Endothelial cell (in vitro differentiated cells): ENCODE measurements at regions not wholly inside any gene's neighbourhood (a gene's known extent, or its start where the extent isn't known, plus 50 kb on each side); places are given as distances from the start of the nearest gene placed in this dataset.

Source experiments
- DNase-seq: peaks from one replicate; pipeline ENCODE4 v3.0.0; 2021; ENCODE audit warnings: low spot score
- H3K27ac Mint-ChIP-seq: one replicate; pipeline ENCODE4 v1.8.0; 2021; ENCODE audit warnings: mixed read lengths, inconsistent platforms; ENCODE audit not compliant: unreplicated experiment
- H3K27me3 Mint-ChIP-seq: one replicate; pipeline ENCODE4 v1.8.0; 2021; ENCODE audit warnings: mild to moderate bottlenecking, moderate library complexity, mixed read lengths, inconsistent platforms; ENCODE audit not compliant: unreplicated experiment
- H3K36me3 Mint-ChIP-seq: one replicate; pipeline ENCODE4 v1.8.0; 2021; ENCODE audit warnings: mild to moderate bottlenecking, low read depth, mixed read lengths, inconsistent platforms; ENCODE audit not compliant: unreplicated experiment
- H3K4me1 Mint-ChIP-seq: one replicate; pipeline ENCODE4 v1.8.0; 2021; ENCODE audit warnings: mild to moderate bottlenecking, mixed read lengths, inconsistent platforms; ENCODE audit not compliant: unreplicated experiment
- H3K4me3 Mint-ChIP-seq: one replicate; pipeline ENCODE4 v1.8.0; 2021; ENCODE audit warnings: mild to moderate bottlenecking, mixed read lengths, inconsistent platforms; ENCODE audit not compliant: unreplicated experiment
- H3K9me3 Mint-ChIP-seq: one replicate; pipeline ENCODE4 v1.8.0; 2021; ENCODE audit warnings: mixed read lengths, inconsistent platforms; ENCODE audit not compliant: unreplicated experiment
- CTCF ChIP-seq: fragments of 200-600 bp; sonication (generic); IDR thresholded peaks from one replicate; pipeline ENCODE4 v1.5.0; 2021; ENCODE audit warnings: antibody characterized with exemption; ENCODE audit not compliant: unreplicated experiment

- Mint-ChIP-seq H3K4me1 (peaks cover 12% of the 10 kb centered on the region), H3K36me3 (no peaks in the 10 kb centered on the region), H3K27me3 (no peaks in the 10 kb centered on the region), H3K9me3 (no peaks in the 10 kb centered on the region), H3K4me3 (no peak overlapping the region), H3K27ac (no peak overlapping the region)
- no peak for DNase-seq
- no peak for TF ChIP-seq CTCF
These were observed 78.3 kb upstream of the SLC16A7 start for GRCh38 chr12:59517522-59517921.

- Mint-ChIP-seq H3K36me3 (no peaks in the 10 kb centered on the region), H3K4me1 (no peaks in the 10 kb centered on the region), H3K9me3 (no peaks in the 10 kb centered on the region), H3K27ac (no peak overlapping the region), H3K4me3 (no peak overlapping the region), H3K27me3 (peaks cover 1% of the 10 kb centered on the region)
- DNase-seq: no peak
- TF ChIP-seq CTCF: no peak
These were observed 94.9 kb upstream of the SLC16A7 start for GRCh38 chr12:59500915-59501314.

- H3K4me1 Mint-ChIP-seq: no peaks in the 10 kb centered on the region
- H3K4me3 Mint-ChIP-seq: no peak overlapping the region
- no peak for DNase-seq
- no peak overlapping the region for H3K27ac Mint-ChIP-seq
- H3K9me3 Mint-ChIP-seq: no peaks in the 10 kb centered on the region
- H3K27me3 Mint-ChIP-seq: peaks cover 1% of the 10 kb centered on the region
- no peak for TF ChIP-seq CTCF
- no peaks in the 10 kb centered on the region for H3K36me3 Mint-ChIP-seq
These were observed 95.5 kb upstream of the SLC16A7 start for GRCh38 chr12:59500335-59500734.

GRCh38 chr12:59499774-59500173 is 96.1 kb upstream of the SLC16A7 start:
- no peaks in the 10 kb centered on the region for H3K36me3 Mint-ChIP-seq
- no peak overlapping the region for H3K27ac Mint-ChIP-seq
- no peak for TF ChIP-seq CTCF
- no peaks in the 10 kb centered on the region for H3K4me1 Mint-ChIP-seq
- H3K9me3 Mint-ChIP-seq: no peaks in the 10 kb centered on the region
- H3K27me3 Mint-ChIP-seq: peaks cover 1% of the 10 kb centered on the region
- no peak for DNase-seq
- no peak overlapping the region for H3K4me3 Mint-ChIP-seq

GRCh38 chr12:59494617-59495016 is 101.2 kb upstream of the SLC16A7 start:
- H3K4me3 Mint-ChIP-seq: no peak overlapping the region
- H3K36me3 Mint-ChIP-seq: no peaks in the 10 kb centered on the region
- H3K27me3 Mint-ChIP-seq: no peaks in the 10 kb centered on the region
- no peak for DNase-seq
- H3K27ac Mint-ChIP-seq: no peak overlapping the region
- no peaks in the 10 kb centered on the region for H3K9me3 Mint-ChIP-seq
- TF ChIP-seq CTCF: no peak
- no peaks in the 10 kb centered on the region for H3K4me1 Mint-ChIP-seq
